ENCODE measurements at regions not wholly inside any gene's neighbourhood (a gene's known extent, or its start where the extent isn't known, plus 50 kb on each side); places are given as distances from the start of the nearest gene placed in this dataset.

DNA sequence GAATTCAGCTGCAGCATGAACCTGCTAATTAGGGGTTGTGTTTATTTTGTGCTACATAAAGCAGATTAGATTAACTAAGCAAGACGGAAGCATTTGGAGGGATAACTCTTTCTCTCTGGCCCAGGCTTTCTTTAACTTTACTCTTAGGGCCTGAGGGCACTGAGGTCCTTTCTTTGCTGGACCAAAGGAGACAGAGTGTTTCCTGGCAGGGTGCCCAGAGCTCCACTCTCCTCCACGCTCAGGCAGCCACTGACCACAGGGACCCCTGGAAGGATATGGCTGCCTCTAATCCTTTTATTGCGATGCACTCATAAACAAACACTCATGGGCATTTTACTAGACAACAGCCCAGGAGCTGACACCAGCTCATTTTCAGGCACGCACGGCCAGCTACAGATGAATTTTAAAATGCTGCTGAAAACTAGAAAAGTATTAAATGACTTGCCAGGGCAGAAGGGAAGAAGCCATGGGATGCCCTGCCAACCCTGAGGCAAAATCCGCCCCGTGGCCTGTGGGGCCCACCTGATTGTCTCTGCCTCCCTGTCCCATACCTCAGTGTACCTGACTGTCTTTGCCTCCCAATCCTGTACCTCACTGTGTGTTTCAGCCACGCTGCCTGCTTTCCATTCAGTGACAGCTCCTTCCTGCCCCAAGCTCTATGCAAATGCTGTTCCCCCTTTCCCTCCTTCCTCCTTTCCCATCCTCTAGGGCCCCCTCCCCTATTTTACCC is 192.6 kb upstream of the NAV2 start:
- DNase-seq (ENCODE audit: low spot score) = no peak
- in situ Hi-C loops (cut with MboI; ENCODE audit: low pct_unique_long_range_greater_than_20kb, low sequenced_read_pairs, unreplicated experiment) = no loop called here

DNA sequence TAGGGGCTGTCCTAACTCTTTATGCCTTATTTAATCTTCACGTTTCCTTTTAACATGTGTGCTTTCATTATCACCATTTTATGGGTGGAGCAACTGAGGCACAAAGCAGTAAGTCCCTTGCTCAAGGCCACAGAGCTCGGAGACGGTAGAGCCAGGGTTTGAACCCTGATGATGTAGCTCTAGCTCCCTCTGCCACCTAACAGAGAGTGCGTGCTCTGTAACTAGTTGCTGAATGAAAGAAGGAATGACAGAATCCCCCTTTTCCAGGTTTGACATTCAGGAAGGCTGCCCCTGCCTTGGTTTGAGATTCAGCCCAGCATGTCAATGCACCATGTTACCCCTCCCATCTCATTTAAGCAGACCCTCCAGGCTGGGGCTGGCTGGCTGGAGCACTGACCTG is 193.3 kb upstream of the NAV2 start:
- TF ChIP-seq, protein P1, sequence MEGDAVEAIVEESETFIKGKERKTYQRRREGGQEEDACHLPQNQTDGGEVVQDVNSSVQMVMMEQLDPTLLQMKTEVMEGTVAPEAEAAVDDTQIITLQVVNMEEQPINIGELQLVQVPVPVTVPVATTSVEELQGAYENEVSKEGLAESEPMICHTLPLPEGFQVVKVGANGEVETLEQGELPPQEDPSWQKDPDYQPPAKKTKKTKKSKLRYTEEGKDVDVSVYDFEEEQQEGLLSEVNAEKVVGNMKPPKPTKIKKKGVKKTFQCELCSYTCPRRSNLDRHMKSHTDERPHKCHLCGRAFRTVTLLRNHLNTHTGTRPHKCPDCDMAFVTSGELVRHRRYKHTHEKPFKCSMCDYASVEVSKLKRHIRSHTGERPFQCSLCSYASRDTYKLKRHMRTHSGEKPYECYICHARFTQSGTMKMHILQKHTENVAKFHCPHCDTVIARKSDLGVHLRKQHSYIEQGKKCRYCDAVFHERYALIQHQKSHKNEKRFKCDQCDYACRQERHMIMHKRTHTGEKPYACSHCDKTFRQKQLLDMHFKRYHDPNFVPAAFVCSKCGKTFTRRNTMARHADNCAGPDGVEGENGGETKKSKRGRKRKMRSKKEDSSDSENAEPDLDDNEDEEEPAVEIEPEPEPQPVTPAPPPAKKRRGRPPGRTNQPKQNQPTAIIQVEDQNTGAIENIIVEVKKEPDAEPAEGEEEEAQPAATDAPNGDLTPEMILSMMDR (IDR thresholded peaks at IDR 0.05; ENCODE audit: extremely low read depth, insufficient read depth, missing control alignments) = peak; percentile 9
- DNase-seq (ENCODE audit: low spot score) = no peak
- in situ Hi-C loops (cut with MboI; ENCODE audit: low pct_unique_long_range_greater_than_20kb, low sequenced_read_pairs, unreplicated experiment) = no loop called here

More for the DNA sequence above, 192.6 kb upstream of the NAV2 start:
- TF ChIP-seq, protein P1 (IDR thresholded peaks at IDR 0.05; ENCODE audit: extremely low read depth, insufficient read depth, missing control alignments) = no peak

DNA sequence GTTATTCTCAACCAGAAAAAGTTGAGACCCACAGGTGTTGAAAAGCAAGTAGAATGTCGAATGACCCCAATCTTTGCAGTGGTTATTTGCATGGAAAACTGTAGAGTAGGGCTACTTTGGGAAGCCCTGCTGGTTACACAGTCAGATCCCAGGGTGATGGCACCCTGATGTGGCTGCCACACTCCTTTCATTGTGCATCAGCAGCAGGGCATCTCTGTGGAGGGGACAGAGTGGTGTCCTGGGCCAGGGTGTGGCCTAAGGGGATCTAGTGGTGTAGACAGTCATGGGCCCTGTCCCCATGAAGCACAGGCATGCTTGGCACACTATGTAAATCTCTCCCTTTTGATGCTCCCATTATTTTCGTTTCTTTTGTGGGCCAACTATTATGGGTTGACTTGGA is 199.4 kb upstream of the NAV2 start:
- in situ Hi-C loops (cut with MboI; ENCODE audit: low pct_unique_long_range_greater_than_20kb, low sequenced_read_pairs, unreplicated experiment) = no loop called here
- no peak for DNase-seq (ENCODE audit: low spot score)
- TF ChIP-seq, protein P1 (IDR thresholded peaks at IDR 0.05; ENCODE audit: extremely low read depth, insufficient read depth, missing control alignments) = no peak

DNA sequence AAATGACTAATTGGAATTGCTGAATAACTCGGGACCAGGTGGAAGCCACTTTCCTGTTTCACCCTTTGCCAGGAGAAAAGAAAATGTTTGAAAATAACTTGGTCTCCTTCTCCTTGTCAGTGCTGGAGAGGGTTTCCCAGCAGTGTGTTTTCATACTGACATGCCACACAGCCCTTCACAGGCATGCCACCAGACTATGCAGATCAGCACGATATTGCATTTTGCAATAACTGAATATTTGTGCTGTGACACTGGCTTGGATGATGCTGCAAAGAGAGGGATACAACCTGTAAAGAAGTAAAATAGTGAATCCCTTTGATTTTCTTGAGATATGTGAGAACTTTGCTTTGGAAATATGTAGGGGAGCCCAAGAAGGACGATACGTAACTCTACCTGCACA is 200.0 kb upstream of the NAV2 start:
- in situ Hi-C loops (cut with MboI; ENCODE audit: low pct_unique_long_range_greater_than_20kb, low sequenced_read_pairs, unreplicated experiment) = no loop called here
- DNase-seq (ENCODE audit: low spot score) = no peak
- TF ChIP-seq, protein P1 (IDR thresholded peaks at IDR 0.05; ENCODE audit: extremely low read depth, insufficient read depth, missing control alignments) = no peak

DNA sequence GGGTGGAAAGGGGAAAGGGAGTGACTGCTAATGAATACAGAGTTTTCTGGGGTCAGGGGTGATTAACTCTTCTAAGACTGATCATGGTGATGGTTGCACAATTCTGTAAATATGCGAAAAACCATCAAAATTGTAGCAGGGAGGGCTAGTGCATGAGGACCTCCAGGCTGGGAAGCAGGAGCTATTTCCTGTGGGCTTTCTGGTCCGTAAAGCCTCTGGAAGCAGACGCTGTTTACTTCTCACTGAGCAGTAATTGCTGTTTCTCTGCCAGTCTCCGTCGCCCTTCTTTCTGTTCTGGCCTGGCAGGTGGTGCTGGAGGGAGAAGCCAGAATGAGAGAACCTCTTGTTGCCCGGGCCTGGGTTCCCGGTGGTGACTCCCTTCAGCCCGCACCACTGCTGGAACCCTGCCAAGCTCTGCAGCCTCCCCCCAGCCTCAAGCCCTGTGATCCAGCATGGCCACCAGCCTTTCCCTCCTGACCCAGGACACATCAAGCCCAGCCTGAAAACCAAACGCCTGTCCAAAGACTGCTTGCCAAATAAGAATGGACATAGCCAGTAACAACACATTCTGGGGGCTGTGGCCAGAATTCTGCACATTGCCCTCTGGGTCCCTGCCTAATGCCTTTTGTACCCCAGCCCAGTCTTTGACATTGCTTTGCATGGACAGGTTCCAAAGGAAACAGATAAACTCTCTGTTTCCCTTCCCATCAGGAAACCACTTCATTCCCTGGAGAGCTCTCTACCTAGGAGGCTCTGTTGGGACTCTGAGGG is 201.0 kb upstream of the NAV2 start:
- in situ Hi-C loops (cut with MboI; ENCODE audit: low pct_unique_long_range_greater_than_20kb, low sequenced_read_pairs, unreplicated experiment) = no loop called here
- DNase-seq (ENCODE audit: low spot score) = no peak
- TF ChIP-seq, protein P1 (IDR thresholded peaks at IDR 0.05; ENCODE audit: extremely low read depth, insufficient read depth, missing control alignments) = no peak

DNA sequence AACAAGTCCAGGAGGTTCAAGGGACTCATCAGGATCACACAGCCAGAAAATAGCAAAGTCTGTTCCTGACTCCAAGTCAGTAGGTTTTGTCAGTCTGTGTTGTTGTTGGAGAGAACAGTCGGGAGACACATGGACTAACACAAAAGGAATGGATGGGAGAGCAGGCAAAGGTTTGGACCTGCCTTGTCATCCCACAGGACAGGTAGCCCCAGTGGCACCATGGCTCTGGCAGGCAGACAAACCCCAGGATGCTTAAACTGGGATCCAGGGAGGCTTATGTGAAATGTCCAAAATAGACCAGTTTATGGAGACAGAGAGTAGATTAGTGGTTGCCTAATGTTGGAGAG is 201.6 kb upstream of the NAV2 start:
- TF ChIP-seq, protein P1 (IDR thresholded peaks at IDR 0.05; ENCODE audit: extremely low read depth, insufficient read depth, missing control alignments) = no peak
- no peak for DNase-seq (ENCODE audit: low spot score)
- in situ Hi-C loops (cut with MboI; ENCODE audit: low pct_unique_long_range_greater_than_20kb, low sequenced_read_pairs, unreplicated experiment) = no loop called here
